ENCODE measurements at regions not wholly inside any gene's neighbourhood (a gene's known extent, or its start where the extent isn't known, plus 50 kb on each side); places are given as distances from the start of the nearest gene placed in this dataset.

DNA sequence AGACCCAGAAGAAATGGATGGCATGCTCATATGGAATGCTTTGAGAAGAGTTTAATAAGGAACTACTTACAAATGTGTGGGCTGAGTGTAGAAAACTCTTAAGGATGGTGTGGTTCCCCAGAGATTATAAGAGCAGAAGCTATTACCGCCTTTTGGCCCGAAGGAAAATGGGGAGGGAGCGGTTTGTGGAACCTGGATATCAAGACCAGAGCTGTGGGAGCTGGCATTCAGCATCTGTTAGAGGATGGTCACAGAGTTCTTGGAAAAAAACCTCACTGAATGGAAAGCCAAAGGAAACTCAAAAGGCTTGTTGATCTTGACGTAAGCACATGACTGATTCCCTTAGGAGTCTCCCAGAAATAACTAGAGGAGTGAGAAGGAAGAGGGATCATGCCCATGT is 151.0 kb downstream of the PJA2 start:
- H3K4me2 ChIP-seq (ENCODE audit: low read length): no peak overlapping the region

GRCh38 chr5:109256486-109256885 is 153.3 kb downstream of the PJA2 start:
- ChIA-PET CTCF (ENCODE audit: unreplicated experiment) (no interaction called here), POLR2A (no interaction called here)
- Histone ChIP-seq H3K4me3 (ENCODE audit: low read depth, low read length, poor library complexity, severe bottlenecking) (no peak overlapping the region), H3K36me3 (ENCODE audit: insufficient read depth, low read length) (no peaks in the 10 kb centered on the region), H3K9me3 (ENCODE audit: low read length) (no peaks in the 10 kb centered on the region), H3K27ac (ENCODE audit: low read depth, low read length, poor library complexity, severe bottlenecking) (no peak overlapping the region), H2AFZ (ENCODE audit: low read length) (no peak overlapping the region), H3K4me1 (ENCODE audit: insufficient read depth, low read length, poor library complexity, severe bottlenecking) (no peaks in the 10 kb centered on the region), H3K79me2 (ENCODE audit: insufficient read depth, low read depth, low read length) (no peaks in the 10 kb centered on the region), H3K9me2 (ENCODE audit: insufficient read depth, low read length) (no peaks in the 10 kb centered on the region), H4K20me1 (ENCODE audit: insufficient read depth, low read length) (no peaks in the 10 kb centered on the region), H3K4me2 (ENCODE audit: low read length) (no peak overlapping the region)
- TF ChIP-seq, protein P1, sequence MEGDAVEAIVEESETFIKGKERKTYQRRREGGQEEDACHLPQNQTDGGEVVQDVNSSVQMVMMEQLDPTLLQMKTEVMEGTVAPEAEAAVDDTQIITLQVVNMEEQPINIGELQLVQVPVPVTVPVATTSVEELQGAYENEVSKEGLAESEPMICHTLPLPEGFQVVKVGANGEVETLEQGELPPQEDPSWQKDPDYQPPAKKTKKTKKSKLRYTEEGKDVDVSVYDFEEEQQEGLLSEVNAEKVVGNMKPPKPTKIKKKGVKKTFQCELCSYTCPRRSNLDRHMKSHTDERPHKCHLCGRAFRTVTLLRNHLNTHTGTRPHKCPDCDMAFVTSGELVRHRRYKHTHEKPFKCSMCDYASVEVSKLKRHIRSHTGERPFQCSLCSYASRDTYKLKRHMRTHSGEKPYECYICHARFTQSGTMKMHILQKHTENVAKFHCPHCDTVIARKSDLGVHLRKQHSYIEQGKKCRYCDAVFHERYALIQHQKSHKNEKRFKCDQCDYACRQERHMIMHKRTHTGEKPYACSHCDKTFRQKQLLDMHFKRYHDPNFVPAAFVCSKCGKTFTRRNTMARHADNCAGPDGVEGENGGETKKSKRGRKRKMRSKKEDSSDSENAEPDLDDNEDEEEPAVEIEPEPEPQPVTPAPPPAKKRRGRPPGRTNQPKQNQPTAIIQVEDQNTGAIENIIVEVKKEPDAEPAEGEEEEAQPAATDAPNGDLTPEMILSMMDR (conservative IDR thresholded peaks at IDR 0.05; ENCODE audit: low read length): no peak
- no peak for TF ChIP-seq EZH2phosphoT487 (IDR thresholded peaks at IDR 0.05; ENCODE audit: borderline replicate concordance, low read depth, low read length)
- no TSS peak for BruUV-seq (replicated peaks)
- intact Hi-C loops (cut with micrococcal nuclease; ENCODE audit: unreplicated experiment): no loop called here
- no peak for DNase-seq (ENCODE audit: low spot score)

More for the DNA sequence above, 151.0 kb downstream of the PJA2 start:
- intact Hi-C loops (cut with micrococcal nuclease; ENCODE audit: unreplicated experiment): no loop called here
- TF ChIP-seq, protein P1 (conservative IDR thresholded peaks at IDR 0.05; ENCODE audit: low read length): no peak
- TF ChIP-seq EZH2phosphoT487 (IDR thresholded peaks at IDR 0.05; ENCODE audit: borderline replicate concordance, low read depth, low read length): no peak
- ChIA-PET POLR2A (no interaction called here), CTCF (ENCODE audit: unreplicated experiment) (no interaction called here)
- H3K27ac ChIP-seq (ENCODE audit: low read depth, low read length, poor library complexity, severe bottlenecking): no peak overlapping the region
- H3K4me1 ChIP-seq (ENCODE audit: insufficient read depth, low read length, poor library complexity, severe bottlenecking): no peaks in the 10 kb centered on the region
- H3K9me3 ChIP-seq (ENCODE audit: low read length): no peaks in the 10 kb centered on the region
- no peaks in the 10 kb centered on the region for H4K20me1 ChIP-seq (ENCODE audit: insufficient read depth, low read length)
- H3K79me2 ChIP-seq (ENCODE audit: insufficient read depth, low read depth, low read length): no peaks in the 10 kb centered on the region
- no peak overlapping the region for H2AFZ ChIP-seq (ENCODE audit: low read length)
- BruUV-seq (replicated peaks): no TSS peak
- H3K4me3 ChIP-seq (ENCODE audit: low read depth, low read length, poor library complexity, severe bottlenecking): no peak overlapping the region
- H3K9me2 ChIP-seq (ENCODE audit: insufficient read depth, low read length): no peaks in the 10 kb centered on the region
- no peaks in the 10 kb centered on the region for H3K36me3 ChIP-seq (ENCODE audit: insufficient read depth, low read length)
- DNase-seq (ENCODE audit: low spot score): no peak

GRCh38 chr5:109254511-109254910 is 155.3 kb downstream of the PJA2 start:
- CTCF ChIA-PET (ENCODE audit: unreplicated experiment): no interaction called here

More at GRCh38 chr5:109254511-109254910, 155.3 kb downstream of the PJA2 start:
- intact Hi-C loops (cut with micrococcal nuclease; ENCODE audit: unreplicated experiment): no loop called here
- H3K9me3 ChIP-seq (ENCODE audit: low read length): no peaks in the 10 kb centered on the region
- no peak overlapping the region for H3K4me2 ChIP-seq (ENCODE audit: low read length)
- no TSS peak for BruUV-seq (replicated peaks)
- no peak overlapping the region for H3K27ac ChIP-seq (ENCODE audit: low read depth, low read length, poor library complexity, severe bottlenecking)
- no peaks in the 10 kb centered on the region for H3K4me1 ChIP-seq (ENCODE audit: insufficient read depth, low read length, poor library complexity, severe bottlenecking)
- TF ChIP-seq EZH2phosphoT487 (IDR thresholded peaks at IDR 0.05; ENCODE audit: borderline replicate concordance, low read depth, low read length): no peak
- TF ChIP-seq, protein P1 (conservative IDR thresholded peaks at IDR 0.05; ENCODE audit: low read length): no peak
- H3K9me2 ChIP-seq (ENCODE audit: insufficient read depth, low read length): no peaks in the 10 kb centered on the region
- H2AFZ ChIP-seq (ENCODE audit: low read length): no peak overlapping the region
- no peak overlapping the region for H3K4me3 ChIP-seq (ENCODE audit: low read depth, low read length, poor library complexity, severe bottlenecking)
- no peak for DNase-seq (ENCODE audit: low spot score)
- no peaks in the 10 kb centered on the region for H3K36me3 ChIP-seq (ENCODE audit: insufficient read depth, low read length)
- H4K20me1 ChIP-seq (ENCODE audit: insufficient read depth, low read length): no peaks in the 10 kb centered on the region
- POLR2A ChIA-PET: no interaction called here
- H3K79me2 ChIP-seq (ENCODE audit: insufficient read depth, low read depth, low read length): no peaks in the 10 kb centered on the region
